ENCODE measurements at regions not wholly inside any gene's neighbourhood (a gene's known extent, or its start where the extent isn't known, plus 50 kb on each side); places are given as distances from the start of the nearest gene placed in this dataset.

GRCh38 chr3:59115364-59116232 is 65.8 kb upstream of the CFAP20DC start:
- no peak overlapping the region for H3K4me3 Mint-ChIP-seq
- peaks cover 3% of the 10 kb centered on the region for H3K4me1 Mint-ChIP-seq
- ATAC-seq, result no peak
- H3K9me3 ChIP-seq (ENCODE audit: control insufficient read depth, low read length, poor library complexity, severe bottlenecking), result no peaks in the 10 kb centered on the region
- H3K27me3 Mint-ChIP-seq, result peaks cover 5% of the 10 kb centered on the region
- H3K36me3 Mint-ChIP-seq (ENCODE audit: low read depth), result no peaks in the 10 kb centered on the region
- H3K27ac Mint-ChIP-seq, result no peak overlapping the region
- DNase-seq, result no peak

- no peak for ATAC-seq
- no peak overlapping the region for H3K4me3 Mint-ChIP-seq
- H3K36me3 Mint-ChIP-seq (ENCODE audit: low read depth), result no peaks in the 10 kb centered on the region
- peaks cover 7% of the 10 kb centered on the region for H3K27me3 Mint-ChIP-seq
- DNase-seq, result no peak
- no peaks in the 10 kb centered on the region for H3K4me1 Mint-ChIP-seq
- no peak overlapping the region for H3K27ac Mint-ChIP-seq
- H3K9me3 ChIP-seq (ENCODE audit: control insufficient read depth, low read length, poor library complexity, severe bottlenecking), result no peaks in the 10 kb centered on the region
Observed at GRCh38 chr3:59107856-59108815, 58.3 kb upstream of the CFAP20DC start.

GRCh38 chr3:59106085-59106648 is 56.3 kb upstream of the CFAP20DC start:
- H3K9me3 ChIP-seq (ENCODE audit: control insufficient read depth, low read length, poor library complexity, severe bottlenecking), result no peaks in the 10 kb centered on the region
- no peak for ATAC-seq
- no peak overlapping the region for H3K4me3 Mint-ChIP-seq
- peaks cover 20% of the 10 kb centered on the region for H3K27me3 Mint-ChIP-seq
- no peaks in the 10 kb centered on the region for H3K36me3 Mint-ChIP-seq (ENCODE audit: low read depth)
- DNase-seq, result no peak
- no peaks in the 10 kb centered on the region for H3K4me1 Mint-ChIP-seq
- H3K27ac Mint-ChIP-seq, result no peak overlapping the region

GRCh38 chr3:59103552-59103951 is 53.7 kb upstream of the CFAP20DC start:
- no peaks in the 10 kb centered on the region for H3K9me3 ChIP-seq (ENCODE audit: control insufficient read depth, low read length, poor library complexity, severe bottlenecking)
- Mint-ChIP-seq H3K4me1 (no peaks in the 10 kb centered on the region), H3K27ac (no peak overlapping the region), H3K4me3 (no peak overlapping the region), H3K36me3 (ENCODE audit: low read depth) (no peaks in the 10 kb centered on the region), H3K27me3 (peaks cover 20% of the 10 kb centered on the region)
- DNase-seq (no peak), ATAC-seq (no peak)

- DNase-seq, result no peak
- Mint-ChIP-seq H3K27ac (no peak overlapping the region), H3K4me3 (no peak overlapping the region), H3K27me3 (peaks cover 13% of the 10 kb centered on the region), H3K36me3 (ENCODE audit: low read depth) (no peaks in the 10 kb centered on the region), H3K4me1 (no peaks in the 10 kb centered on the region)
- no peaks in the 10 kb centered on the region for H3K9me3 ChIP-seq (ENCODE audit: control insufficient read depth, low read length, poor library complexity, severe bottlenecking)
- no peak for ATAC-seq
Observed at GRCh38 chr3:59101231-59101736, 51.5 kb upstream of the CFAP20DC start.

Data from T-helper 17 cell (primary cell).